GM10266 (cell line): ENCODE measurements at regions not wholly inside any gene's neighbourhood (a gene's known extent, or its start where the extent isn't known, plus 50 kb on each side); places are given as distances from the start of the nearest gene placed in this dataset.

Experiments used
- DNase-seq: peaks from one replicate; pipeline ENCODE4 v3.0.0; 2012; ENCODE audit errors: extremely low spot score
- CTCF ChIP-seq: IDR thresholded peaks from 2 replicates; pipeline ENCODE4 v1.5.1; 2012; ENCODE audit warnings: mild to moderate bottlenecking, low read depth; ENCODE audit not compliant: control insufficient read depth, insufficient read depth; ENCODE audit errors: missing control alignments

DNA sequence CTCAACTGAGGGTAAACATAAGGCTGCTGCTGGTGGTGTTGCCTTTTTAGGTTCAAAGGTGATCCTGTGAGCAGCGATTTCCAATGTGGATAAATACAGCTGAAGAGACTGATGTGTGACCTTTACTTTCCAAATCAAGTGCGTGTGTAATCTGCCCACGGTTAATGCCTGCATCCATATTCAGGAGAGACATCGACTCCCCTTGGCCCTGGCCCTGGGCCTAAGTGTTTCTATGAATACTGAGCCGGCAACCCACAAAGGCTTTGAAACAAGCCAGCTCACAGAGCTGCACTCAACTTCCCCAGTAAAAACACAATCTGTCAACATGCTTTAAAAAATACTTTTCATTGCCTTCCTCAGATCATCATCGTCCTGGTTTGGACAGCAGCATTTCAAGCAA lies 1026.6 kb downstream of the TMEM182 start:
- no peak for DNase-seq
- no peak for TF ChIP-seq CTCF

DNA sequence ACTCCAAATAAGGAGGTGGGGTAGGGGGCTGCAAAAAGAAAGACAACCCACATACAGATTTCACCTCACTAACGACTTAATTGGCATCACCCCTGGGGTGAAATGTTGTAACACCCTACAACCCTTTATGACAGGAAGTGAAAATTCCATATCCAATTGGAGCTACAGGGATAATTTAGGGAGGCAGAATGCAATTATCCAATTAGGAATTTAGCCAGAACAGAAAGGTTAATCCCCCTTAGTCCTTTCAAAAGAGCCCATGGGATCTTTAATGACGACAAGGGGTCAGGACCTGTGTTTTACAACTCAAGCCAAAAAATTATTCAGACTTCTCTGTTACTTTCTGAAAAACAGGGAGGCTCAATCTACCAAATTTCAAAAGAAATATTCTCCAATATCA lies 1027.1 kb downstream of the TMEM182 start:
- no peak for DNase-seq
- no peak for TF ChIP-seq CTCF

GRCh38 chr2:103789381-103790095 lies 1027.7 kb downstream of the TMEM182 start:
- DNase-seq: no peak
- no peak for TF ChIP-seq CTCF

- DNase-seq: no peak
- no peak for TF ChIP-seq CTCF
These were observed 1030.2 kb downstream of the TMEM182 start for GRCh38 chr2:103792042-103792441.

- no peak for TF ChIP-seq CTCF
- no peak for DNase-seq
These were observed 1036.5 kb downstream of the TMEM182 start for GRCh38 chr2:103798291-103798690.

GRCh38 chr2:103804013-103804412 lies 1042.2 kb downstream of the TMEM182 start:
- DNase-seq: no peak
- no peak for TF ChIP-seq CTCF

DNA sequence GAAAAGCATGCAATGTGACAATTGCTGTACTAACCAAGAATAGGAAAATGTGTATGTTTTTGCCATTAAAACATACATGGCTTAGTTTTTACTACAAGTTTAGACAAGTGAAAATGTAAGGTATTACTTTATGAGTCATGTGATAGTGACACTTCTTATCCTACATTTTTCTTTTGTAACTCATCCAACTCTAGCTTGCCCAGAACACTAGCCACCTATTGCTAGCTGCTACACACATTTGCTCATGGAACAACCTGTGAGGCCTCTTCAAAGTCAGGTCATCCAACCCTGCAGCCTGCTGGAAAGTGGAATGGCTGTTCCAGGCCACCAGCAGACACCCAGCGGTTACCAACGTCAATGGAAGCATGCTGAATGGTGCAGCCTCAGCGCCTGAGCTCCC lies 1043.9 kb downstream of the TMEM182 start:
- DNase-seq: no peak

More for the DNA sequence above, 1043.9 kb downstream of the TMEM182 start:
- no peak for TF ChIP-seq CTCF
